ENCODE measurements at regions not wholly inside any gene's neighbourhood (a gene's known extent, or its start where the extent isn't known, plus 50 kb on each side); places are given as distances from the start of the nearest gene placed in this dataset.

GRCh38 chr6:43870660-43871061, 100.7 kb downstream of the VEGFA start:
- no peak for TF ChIP-seq JUND (IDR thresholded peaks at IDR 0.05)
- no peak for TF ChIP-seq TAF1 (IDR thresholded peaks at IDR 0.05; ENCODE audit: borderline replicate concordance, low read depth, low read length)
- TF ChIP-seq CTCF (IDR thresholded peaks at IDR 0.05): no peak
- TF ChIP-seq PBX3 (IDR thresholded peaks at IDR 0.05): no peak

Measured in SK-N-SH (cell line).